DMS53 (cell line): ENCODE measurements at regions not wholly inside any gene's neighbourhood (a gene's known extent, or its start where the extent isn't known, plus 50 kb on each side); places are given as distances from the start of the nearest gene placed in this dataset.
A peak's percentile ranks its signal among the peaks of the same experiment; 100 is the strongest.

ENCODE experiments used
- DNase-seq: peaks from one replicate; lab custom pipeline; 2025; lab: John Stamatoyannopoulos, UW

DNA sequence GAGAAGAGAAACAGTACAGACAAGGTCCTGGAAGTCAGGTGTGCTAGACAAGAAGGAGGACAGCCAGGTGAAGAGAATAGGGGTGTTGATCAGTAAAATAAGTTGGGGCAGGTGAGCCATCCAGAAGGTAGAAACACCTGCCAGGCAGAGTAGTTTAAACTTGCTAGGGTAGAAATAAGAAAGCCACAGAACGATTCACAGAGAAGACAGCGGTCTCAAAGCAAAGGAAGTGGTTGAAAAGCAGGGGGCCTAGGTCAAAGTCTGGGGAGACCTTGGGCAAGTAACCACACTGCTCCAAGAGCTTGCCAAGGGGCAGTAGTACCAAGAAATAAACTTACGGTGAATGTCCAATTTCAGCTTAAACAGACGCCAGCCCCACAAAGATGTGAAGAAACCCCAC is 116.6 kb upstream of the PROX1 start:
- DNase-seq: no peak

- DNase-seq: no peak
These were observed 113.0 kb upstream of the PROX1 start for GRCh38 chr1:213874789-213875188.

DNA sequence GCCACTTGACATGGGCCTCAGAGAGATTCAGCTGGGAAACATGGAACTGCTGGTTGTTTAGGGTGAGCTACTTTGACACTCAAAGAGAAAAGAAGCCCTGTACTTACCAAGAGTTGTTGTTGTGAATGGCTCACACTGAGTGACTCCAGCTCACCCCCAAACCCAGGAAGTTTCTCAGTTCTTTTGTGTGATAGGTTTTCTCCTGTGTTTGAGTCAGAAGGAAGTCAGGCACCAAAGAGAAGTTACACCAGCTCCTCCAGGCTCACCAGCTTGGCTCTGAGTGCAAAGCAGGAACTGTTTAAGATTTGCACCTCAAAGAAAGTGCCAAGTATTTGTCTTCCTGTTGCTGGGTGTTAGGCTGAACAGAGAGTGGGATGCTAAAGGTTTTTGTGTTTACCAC is 111.2 kb upstream of the PROX1 start:
- DNase-seq: no peak

GRCh38 chr1:213883618-213884017 is 104.2 kb upstream of the PROX1 start:
- peak; percentile 22 for DNase-seq

- DNase-seq: no peak
These were observed 103.4 kb upstream of the PROX1 start for GRCh38 chr1:213884402-213884801.

GRCh38 chr1:213884942-213885341 is 102.8 kb upstream of the PROX1 start:
- DNase-seq: no peak

- DNase-seq: no peak
These were observed 99.9 kb upstream of the PROX1 start for GRCh38 chr1:213887842-213888241.

DNA sequence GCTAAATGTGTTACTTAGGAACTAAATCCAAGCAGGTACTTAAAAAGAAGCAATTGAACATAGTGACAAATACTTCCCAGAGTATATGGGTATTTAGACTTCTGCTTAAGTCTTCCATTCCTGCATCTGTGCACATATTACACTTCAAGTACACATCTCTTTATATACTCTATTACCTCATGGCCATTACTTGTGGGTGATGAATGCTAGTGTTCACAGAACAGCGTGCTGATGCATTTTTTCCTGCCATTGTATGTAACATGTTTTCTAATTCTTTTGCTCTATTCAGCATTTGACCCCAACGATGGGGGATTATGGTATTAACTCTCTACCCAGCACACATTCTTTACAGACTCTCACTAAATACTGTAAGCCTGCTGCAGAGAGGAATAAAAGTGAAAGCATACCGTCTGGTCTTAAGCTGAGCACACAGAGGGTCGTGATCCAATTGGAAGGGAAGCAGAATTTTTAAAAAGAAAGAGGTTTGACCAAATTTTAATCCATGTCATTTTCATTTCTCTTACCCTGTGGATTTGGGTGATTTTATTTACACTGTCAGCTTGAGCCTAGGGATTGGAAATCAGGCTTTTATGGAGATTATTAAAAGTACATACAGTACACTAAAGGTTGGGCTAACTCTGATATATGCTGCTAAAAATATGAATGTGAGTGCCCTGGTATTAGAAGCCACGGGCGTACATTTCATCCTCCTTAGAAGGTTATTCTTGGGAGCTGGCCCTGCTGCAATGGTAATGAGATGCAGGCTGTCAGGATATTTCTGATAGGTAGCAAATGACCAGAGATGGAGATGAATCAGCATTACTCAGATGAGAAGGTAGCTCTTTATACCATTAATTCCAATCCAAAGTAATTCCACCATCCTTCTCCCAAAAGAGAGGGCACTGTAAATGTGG is 95.5 kb upstream of the PROX1 start:
- no peak for DNase-seq

DNA sequence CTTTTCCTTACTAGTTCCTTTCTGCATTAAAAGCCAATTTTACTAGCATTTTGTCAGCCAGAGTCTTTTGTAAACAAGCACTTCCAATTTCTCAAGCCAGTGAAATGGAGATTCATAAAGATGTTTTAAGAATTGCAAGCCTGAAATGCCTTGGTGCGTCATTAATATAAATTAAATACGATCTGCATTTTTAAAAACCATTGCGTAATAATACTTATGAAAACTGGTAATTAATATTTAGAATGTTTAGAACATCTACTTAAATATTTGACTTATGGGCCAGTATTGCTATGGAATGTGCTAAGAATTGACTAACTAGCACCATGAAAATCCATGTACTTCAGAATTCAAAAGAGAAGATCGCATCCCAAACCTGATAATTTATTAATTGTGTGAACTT is 89.1 kb upstream of the PROX1 start:
- no peak for DNase-seq

DNA sequence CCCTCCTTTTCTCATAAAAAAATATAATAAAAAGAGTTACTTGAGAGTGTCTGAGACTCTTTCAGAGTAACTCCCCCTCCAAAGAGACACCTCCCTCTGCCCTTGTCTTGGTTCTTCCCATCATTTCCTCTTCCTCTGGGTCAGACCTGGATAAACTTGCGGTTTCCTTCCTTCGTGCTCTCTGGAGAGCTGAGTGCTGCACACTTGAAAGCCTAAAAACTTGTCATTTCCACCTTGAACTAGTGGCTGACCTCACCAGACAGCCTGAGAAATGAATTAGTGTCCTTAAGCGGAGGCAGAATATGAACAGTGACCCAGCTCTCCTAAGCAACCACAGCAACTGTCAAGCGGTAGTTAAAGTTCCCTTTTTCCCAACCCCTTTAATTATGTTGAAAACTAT is 88.4 kb upstream of the PROX1 start:
- no peak for DNase-seq

DNA sequence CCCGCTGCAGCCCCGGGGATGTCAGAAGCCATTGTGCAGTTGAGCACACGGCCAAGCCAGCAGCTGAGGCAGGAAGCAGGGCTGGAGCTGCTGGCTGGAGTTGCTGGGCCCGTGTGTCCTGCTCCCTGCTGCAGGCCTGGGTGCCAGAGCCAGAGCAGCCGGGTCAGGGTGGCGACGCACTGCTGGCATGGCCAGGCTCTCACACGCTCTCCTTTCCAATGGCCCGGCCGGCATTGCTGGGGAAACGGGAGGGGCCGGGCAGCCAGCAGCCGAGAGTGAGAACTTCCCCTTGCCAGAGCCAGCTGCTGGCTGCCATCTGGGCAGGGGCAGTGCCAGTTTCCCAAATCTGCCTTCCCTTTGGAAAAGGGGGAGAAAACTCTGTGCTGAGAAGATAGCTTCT is 82.4 kb upstream of the PROX1 start:
- no peak for DNase-seq

DNA sequence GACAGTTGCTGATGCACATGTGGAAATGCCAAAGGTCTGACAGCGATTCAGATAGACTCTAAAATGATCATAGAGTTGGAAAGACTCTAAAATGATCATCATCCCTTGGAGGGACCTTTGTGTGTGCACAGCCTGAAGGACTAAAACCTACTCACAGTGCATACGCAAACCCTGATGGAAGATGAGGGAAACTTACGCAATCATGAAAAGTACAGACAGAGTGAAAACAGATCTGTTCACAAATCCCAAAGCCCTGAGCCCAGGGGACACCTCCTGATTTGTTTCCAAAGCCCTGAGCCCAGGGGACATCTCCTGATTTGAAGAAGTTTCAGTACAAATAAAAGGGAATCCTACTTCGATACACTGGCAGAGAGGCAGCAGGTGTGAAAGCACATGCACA is 79.3 kb upstream of the PROX1 start:
- no peak for DNase-seq

DNA sequence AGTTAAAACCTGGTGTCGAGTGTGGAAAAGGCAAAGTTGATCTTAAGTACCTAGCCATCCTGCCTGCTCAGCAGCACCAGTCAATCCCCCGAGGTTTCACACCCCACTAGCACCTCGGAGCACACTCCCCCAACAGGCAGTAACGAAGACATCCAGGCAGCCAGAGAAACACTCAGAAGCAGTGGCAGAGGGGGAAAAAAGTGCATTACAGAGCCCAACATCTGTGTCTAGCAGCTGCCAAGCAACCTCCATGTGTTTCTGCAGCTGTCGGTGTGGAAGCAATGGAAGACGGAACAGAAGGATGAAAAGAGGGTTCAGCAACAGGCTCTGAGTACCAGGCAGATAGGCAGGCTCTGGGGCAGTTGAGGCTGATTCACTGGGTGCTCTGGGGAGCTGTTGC is 73.4 kb upstream of the PROX1 start:
- no peak for DNase-seq

- no peak for DNase-seq
These were observed 66.5 kb upstream of the PROX1 start for GRCh38 chr1:213921311-213921710.

DNA sequence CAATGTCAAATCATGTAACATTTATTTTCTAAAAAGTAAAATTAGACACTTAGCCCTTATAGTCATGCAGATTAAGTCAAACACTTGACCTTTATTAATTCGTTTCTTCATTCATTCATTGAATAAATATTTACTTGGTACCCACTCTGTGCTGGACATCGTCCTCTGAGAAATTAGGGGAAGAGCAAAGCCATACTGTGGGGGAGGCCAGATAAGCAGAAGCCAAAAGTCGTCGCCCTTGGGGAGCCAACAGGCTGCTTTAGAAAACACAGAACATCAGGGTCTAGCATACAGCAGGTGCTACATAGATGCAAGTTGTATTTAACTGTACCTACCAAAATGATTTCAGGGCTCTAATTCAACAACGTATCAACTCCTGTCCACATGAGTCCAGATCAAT is 66.1 kb upstream of the PROX1 start:
- DNase-seq: no peak

DNA sequence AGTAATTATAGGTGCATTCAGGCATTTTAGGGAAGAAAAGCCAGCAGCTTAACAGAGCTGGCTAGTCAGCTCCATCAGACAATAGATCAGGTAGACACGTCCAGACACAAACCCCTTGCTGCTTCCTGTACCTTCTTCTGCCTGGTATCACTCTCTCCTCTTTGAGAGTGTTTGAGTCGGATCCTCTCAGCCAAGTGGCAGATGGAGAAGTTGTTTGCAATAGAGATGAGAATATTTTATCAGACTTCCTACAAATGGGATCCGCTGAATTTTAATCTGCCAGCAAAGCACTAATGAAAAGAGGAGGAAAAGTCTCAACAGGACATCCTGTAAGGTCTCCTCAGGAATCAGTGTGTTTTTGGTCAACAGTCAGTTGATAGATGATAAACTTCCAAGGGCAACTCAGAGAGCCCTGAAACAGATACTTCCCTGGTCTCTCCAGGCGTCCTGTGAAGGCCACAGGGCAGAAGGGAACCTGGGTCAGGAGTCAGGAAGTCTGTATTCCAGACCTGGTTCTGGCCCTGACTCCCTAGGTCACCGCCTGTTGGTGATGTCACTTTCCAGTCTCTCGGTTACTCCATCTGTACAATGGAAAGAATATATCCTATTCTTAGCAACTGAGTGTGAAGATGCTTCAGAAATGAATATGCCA is 62.1 kb upstream of the PROX1 start:
- DNase-seq: no peak

GRCh38 chr1:213927846-213928245 is 59.9 kb upstream of the PROX1 start:
- no peak for DNase-seq

DNA sequence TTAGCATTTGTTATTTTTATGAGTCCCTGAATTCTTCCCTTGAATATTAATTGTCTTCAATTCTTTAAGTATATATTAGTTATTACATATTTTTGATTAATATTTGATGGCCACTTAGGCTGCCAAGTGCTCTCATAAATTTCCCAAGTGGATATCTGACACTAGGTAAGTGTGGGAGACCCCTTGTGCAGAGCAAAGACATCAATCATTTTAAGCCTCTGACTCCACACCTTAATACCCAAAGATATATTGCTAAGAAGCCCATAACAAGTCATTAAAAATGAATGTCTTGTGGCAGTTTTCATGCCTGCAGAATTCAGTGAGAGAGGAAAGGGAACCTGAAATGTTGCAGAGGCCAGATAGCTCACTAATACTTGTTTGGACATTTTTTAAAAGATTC is 58.4 kb upstream of the PROX1 start:
- no peak for DNase-seq

DNA sequence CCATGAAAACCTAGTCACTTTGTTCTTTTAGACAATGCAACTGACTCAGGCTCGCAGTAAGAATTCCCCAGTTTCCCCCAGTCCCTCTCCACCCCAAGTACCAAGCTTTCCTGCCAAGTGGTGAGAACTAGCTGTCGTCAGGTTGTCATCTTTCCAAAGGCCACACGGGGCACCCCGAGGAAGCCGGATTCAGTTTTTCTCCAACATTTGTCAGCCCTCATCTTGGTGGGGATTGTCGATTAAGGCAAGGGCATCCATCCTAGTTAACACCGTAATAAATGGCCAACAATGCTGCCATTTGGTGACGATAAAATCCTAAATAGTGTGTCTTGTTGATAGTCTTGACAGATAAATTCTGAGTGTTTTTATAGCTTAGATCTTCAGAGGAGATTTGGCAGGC is 55.9 kb upstream of the PROX1 start:
- DNase-seq: peak; percentile 46

GRCh38 chr1:213933336-213933735 is 54.4 kb upstream of the PROX1 start:
- DNase-seq: no peak

DNA sequence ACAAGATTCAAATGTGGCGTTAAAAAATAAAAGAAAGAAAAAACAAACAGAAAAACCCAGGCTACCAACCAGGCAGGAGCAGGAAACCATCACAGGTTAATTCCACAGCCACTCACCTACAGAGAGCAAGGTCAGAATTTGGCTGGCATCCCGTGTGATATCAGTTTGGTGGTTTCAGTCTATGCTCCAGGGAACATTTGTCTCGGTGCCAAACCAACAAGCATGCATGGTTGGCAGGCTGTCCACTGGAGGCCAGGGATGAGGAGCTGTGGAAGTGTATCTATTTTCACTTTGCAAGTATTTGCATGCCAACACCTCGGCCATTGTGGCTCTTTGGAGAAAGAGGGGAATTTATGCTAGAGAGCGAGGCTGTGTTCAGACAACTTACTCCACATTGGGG is 53.1 kb upstream of the PROX1 start:
- DNase-seq: peak; percentile 33

GRCh38 chr1:213936571-213936970 is 51.2 kb upstream of the PROX1 start:
- no peak for DNase-seq
